22Rv1 (cell line): ENCODE measurements at regions not wholly inside any gene's neighbourhood (a gene's known extent, or its start where the extent isn't known, plus 50 kb on each side); places are given as distances from the start of the nearest gene placed in this dataset.

Experiments
- CTCF ChIP-seq: fragments of 450-650 bp; IDR thresholded peaks from 2 replicates; pipeline ENCODE4 v1.5.1; 2017; ENCODE audit warnings: mild to moderate bottlenecking
- ZFX ChIP-seq: fragments of 450-650 bp; IDR thresholded peaks from 2 replicates; pipeline ENCODE4 v1.6.1; 2017; ENCODE audit warnings: antibody characterized with exemption, borderline replicate concordance

GRCh38 chr17:71593078-71593477, 527.7 kb upstream of the SOX9 start:
- no peak for TF ChIP-seq CTCF
- TF ChIP-seq ZFX, result no peak
